ENCODE measurements at regions not wholly inside any gene's neighbourhood (a gene's known extent, or its start where the extent isn't known, plus 50 kb on each side); places are given as distances from the start of the nearest gene placed in this dataset.

DNA sequence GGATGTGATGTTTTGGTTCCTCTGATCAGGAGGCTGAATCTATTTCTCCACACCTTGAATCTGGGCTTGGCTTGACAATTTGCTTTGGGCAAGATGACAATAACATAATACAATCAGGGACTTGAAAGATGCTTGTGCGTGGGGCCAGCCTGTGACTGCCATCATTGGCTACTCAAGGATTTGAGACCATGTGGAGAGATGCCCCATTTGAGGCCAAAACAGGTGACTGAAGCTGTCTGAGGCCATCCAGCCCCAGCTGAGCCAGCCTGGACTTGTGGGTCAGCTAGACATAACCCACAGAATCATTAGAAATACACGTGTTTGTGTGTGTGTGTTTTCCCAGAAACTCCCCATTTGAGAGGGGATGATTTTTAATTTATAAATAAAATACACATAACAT is 421.5 kb downstream of the PTPRU start:
- peak; percentile 15 for DNase-seq

DNA sequence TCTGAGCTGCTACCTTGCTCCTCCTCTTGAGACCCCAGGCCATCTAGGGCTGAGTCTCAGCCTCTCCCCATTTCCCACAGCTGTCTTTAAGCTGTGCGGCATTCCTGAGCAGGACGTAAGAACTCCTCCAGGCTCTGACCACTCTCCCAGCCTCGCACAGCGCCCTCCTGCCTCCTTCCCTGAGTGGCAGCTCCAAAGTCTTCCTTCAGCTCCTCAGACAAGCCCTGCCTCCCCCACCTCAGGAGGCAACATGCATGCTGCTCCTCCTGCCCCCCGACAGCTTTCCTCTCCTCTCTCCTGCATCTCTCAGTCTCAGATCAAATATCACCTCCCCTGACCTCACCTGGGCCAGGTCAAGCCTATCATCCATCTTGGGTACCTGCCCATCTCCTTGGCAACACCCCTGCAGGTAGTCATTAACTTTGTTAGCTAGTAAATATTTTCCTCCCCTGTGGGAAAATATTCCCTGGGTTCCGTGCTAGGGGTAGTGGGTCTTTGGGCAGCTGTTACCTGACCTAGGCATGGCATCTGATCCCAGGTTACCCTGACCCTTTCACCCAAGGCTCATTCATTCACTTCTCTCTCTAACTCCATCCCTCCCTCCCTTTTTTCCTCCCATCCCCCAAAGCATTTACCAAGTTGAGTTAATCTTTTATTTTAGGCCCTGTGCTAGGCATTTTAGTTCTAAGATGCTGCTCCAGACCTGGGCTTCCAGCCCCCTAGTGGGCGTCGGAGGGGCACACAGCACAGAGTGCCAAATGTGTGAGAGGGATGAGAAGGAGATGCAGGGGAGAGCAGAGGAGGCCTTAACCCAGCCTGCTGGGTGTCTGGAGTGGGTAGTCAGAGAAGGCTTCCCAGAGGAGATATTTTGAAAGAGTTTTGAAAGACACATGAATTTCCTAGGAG is 419.9 kb downstream of the PTPRU start:
- DNase-seq: peak; percentile 48

DNA sequence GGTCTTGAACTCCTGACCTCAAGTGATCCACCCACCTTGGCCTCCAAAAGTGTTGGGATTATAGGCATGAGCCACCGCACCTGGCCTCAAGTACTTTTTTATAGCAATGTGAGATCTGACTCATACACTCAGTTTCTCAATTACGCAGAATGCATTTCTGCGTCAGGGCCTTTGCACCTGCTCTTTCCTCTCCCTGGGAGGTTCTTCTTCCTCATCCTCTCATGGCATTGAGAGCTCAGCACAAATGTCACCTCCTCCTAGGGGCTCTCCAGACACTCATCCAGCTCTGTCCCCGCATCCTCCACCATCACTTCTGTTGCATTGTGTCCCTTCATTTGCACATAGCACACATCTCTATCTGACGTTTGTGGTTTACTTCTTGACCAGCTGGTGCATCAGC is 418.8 kb downstream of the PTPRU start:
- DNase-seq: peak; percentile 13

DNA sequence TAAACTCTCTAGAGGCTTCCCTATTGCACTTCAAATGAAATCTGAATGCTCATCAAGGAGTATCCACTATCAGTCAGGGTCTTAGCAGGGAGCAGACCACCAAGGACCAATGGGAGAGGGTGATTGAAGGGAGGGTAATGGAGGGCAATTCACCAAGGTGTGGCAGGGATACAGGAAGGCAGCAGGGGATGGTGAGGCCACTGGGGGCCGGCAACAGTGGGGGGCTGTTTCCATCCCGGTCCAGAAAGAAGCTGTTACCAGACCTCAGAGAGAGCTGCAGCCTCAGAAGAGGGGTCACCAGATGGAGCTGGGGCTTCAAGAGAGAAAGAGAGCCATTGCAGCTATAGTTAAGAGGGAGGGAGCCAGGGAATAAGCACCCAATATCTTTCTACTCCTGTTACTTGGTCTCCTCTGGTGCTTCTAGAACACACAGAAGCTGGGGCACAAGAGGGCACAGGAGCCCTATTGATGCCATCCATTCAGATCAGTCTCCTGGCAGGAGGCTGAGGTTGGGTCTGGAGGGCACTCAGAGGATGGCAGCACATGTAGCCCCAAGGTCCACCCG is 417.6 kb downstream of the PTPRU start:
- peak; percentile 9 for DNase-seq

DNA sequence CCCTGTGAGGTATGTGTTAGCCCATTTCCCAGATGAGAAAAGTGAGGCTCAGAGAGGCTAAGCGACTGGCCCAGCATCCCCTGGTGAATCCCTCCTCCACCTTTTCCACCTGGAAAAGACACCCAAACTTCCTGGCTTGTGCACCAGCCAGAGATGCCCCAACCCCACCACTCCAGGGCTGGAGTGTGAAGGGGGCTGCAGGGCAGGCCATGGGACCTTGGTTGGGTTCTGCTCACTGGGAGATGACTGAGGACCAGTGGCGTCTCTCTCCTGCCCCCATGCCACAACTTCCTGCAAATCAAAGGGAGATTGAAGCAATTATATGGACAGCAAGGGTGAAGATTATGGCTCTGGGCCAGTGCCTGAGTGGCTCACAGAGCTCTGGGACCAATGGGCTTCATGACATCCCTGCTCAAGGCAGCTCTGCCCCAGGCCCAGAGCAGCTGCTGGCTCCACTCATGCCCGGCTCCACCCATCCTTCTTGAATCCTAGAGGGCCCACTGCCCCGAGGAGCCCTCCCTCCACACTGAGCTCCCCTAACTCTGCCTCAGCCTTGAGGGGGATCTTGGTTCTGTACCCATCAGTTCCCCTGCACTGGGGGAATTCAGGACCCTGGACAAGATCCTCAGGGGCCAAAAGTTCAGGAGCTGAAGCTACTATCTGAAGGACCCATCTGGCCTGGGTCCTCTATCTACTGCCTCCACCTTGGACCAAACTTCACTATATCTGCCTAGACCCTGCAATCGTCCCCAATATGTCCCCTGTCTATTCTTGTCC is 416.9 kb downstream of the PTPRU start:
- peak; percentile 32 for DNase-seq

DNA sequence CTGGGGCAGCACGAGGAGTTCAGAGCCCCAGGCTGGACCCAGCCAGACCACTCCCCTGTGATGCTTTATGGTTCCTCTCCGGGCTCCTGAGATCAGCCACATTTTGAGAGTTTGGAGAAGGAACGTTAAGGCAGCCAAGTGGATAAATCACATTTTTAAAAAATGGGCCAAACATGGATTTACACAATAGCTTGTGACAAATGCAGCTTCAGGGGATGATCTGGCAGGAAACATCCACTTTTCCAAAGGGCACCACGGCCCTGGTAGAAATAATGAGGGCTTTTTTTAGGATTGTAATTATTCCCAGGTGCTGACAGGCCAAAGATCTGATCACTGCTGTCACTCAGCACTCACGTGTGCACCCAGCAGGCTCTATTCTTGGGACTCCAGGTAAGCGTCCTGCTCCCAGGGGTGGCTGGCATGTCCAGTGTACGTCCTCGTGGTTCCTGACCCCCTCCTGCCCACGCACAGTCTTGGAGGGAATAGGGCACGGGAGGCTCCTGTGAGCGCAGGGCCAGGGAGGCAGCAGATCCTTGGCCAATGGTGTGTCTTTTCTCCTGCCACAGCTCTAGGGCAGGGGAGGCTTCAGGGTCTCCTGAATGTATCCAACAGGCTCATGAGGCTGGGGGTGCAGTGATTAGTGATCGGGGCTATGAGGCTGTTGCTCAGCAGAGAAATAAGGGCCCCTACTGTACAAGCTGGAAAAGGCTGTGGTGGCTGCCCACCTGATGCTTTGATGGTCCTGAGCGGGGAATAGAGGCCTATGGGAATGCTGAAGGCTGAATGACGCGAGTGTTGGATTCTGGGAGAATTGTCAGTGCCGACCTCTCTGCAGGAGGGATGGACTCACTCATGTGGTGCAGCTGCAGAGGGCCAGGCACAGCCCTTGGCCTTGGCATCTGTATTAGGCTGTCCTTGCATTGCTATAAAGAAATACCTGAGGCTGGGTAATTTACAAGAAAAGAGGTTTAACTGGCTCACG is 415.7 kb downstream of the PTPRU start:
- peak; percentile 41 for DNase-seq

DNA sequence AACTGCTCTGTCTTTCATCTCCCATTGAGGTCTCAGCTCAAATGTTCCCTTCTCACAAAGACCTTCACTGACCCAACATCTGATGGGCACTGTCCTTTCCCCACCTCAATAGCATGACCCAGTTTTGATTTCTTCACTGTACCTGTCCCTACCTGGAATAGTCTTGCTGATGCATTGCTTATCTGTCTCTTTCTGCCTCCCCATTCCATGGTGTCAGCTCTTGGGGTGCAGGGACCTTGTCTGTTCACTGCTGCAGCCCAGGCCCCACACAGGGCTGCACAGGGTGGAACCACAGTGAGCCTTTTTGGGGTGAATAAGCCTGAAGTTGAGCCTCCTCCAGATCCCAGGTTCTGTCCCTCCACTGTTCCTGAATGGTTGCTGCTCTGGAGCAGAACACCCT is 414.9 kb downstream of the PTPRU start:
- DNase-seq: peak; percentile 28

DNA sequence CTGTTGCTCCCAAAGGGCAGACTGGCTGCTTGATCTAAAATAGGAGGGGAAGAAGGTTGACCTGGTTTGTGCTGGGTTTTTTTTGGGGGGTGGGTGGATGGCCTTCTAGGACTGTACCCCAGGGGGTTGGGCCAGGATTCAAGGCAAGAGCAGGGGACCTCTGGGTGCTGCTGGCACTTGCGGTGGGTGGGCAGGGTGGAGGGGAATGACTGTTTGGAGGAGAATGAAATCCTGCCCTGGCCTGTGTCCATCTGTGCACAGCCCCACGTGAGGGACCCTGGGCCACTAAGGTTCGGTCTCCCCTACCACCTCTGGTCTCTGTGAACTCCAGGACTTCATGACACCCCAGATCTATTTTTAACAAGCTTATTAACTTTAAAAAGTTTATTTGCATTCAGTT is 414.2 kb downstream of the PTPRU start:
- no peak for DNase-seq

DNA sequence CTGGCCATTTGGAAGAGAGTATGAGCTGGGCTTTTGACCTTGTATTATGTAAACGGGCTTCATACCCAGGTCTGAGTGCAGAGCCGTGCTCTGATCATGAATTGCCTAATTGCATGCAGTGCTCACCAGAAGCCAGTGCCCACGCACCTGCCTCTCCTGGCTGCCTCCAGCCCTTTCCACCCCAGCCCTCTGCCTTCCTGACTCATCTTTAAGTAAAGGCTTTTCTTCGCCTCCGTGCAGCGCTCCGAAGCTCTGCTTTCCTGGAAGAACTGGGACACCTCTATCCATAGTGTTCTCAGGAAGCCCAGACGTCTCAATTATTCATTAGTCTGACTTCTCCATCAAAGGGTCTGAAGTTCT is 413.7 kb downstream of the PTPRU start:
- DNase-seq: peak; percentile 9

DNA sequence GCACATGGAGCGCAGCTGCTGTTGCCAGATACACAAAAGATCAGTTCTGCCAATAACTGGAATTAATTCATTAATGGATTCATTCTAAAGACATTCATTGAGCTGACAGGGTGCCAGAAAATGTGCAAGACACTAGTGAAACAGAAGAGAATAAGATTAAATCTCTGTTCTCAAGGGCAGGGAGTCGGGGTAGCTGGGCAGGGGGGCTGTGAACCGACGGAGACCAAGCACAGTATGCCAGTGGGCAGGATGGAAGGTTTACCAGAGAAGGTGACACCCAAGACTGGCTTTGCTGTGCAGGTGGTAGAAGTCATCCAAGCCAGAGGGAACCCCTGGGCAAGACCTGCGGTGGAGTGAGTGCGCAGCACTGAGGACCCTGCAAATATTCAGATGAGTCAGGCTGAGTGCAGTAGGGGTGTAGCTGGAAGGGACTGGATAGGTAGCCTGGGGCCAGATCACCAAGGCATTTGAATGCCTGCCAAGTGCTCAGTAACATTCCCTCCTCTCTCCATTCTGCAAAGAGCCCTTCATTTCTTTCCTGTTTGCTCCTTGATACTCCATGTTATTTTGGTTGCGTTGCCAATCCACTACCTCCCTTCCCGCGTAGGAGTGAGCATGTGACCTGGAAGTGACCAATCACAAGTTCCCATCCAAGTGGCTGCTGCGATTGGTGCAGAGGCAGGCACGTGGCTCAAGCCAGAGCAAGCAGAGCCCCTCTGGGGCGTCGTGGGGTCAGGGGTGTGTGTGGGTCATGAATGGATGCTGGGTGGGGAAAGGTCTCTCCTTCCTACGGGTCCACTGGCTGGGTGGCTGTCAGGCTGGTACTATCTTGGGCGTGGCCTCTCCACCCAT is 413.1 kb downstream of the PTPRU start:
- DNase-seq: peak; percentile 38

DNA sequence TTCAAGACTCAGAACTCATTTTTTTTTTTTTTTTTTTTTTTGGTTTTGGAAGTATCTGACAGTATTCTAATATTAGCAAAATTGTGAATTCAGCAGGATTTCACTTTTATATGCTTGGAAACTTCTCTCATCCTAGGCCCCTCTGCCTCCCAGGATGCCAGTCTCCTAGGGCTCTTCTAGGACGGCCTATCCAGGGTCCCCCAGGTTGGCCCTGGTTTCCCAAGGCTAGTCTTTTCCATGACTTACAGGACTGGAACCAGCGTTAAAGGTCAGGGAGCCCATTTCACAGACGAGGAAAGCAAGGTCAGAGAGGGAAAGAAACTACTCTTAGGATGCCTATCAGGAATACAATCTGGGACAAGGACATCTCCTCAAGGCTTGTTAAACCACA is 412.5 kb downstream of the PTPRU start:
- peak; percentile 5 for DNase-seq

DNA sequence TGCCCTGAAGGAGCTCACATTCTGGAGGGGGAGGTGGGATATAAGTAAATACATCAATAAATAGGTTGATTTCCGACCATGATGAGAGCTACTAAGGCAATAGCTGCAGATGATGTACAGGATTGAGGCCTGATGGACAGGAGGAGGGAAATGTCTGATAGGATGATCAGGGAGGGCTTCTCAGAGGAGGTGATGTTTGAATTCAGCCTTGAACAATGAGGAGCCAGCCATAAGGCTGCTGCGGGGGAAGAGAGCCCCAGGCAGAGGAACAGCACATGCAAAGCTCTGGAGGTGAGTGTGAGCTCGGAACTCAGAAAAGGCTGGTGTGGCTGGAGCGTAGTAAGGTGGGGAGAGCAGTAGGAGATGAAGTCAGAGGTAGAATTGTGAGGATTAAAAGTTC is 411.7 kb downstream of the PTPRU start:
- peak; percentile 7 for DNase-seq

DNA sequence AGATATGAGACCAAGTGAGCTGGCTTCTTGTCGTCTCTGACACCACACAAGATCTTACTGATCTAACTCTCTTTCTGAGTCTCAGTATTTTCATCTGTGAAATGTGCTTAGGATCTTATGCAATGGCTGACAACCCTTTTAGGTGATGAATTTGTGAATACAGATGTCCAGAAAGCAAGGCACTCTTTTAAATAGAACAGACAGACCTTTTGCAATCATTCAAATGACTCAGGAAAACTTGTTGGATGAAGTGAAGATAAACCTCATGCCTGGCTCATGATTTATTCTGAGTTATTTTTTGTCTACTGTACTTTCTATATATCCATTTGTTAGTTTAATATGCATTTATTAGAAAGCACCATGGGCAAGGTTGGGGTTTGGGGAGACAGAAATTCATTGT is 411.3 kb downstream of the PTPRU start:
- DNase-seq: no peak

DNA sequence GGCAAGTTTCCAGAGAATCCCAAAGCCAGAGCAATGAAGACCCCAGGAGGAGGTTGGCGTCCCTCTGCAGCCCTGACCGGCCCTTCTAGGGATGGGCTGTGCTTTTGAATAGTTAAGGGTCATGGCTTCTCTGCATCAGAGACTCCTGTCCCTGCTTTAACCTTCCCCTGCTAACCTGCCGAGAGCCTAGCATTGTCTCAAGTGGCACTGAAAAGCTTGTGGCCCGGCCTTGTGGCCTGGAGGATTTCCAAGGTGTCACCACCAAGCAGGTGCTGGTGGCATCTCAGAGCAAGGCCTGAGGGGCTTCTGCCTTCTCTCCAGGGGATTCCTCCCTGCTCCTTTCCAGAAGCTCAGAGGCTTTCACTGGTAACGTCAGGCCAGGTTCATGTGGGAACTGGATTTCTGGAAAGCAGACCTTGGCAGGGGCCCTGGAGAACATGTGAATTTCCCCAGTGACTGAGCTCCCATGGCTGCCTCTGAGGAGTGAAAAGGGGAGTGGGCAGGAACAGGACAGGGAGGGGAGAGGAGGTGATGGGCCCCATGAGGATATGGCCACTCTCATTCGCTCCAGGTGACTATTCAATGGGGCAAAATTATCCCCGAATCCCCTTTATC is 409.9 kb downstream of the PTPRU start:
- peak; percentile 15 for DNase-seq

DNA sequence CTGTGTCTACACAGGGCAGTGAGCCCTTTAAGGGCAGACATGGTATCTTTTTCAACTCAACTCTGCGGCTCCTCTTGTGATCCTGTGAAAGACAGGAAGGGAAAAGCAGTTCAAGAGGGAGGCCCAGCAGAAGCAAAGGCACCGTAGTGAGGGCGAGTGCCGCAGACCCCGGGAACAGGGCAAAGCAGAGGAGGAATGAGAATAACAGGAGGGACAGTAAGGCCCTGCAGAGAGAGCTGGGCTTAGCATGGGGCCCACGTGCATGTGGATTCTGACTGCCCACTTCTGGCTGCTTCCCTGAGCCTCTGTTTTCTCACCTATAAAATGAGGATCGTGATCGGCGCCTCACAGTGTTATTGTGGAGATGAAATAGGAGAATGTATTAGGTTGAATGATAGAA is 409.3 kb downstream of the PTPRU start:
- DNase-seq: peak; percentile 17

DNA sequence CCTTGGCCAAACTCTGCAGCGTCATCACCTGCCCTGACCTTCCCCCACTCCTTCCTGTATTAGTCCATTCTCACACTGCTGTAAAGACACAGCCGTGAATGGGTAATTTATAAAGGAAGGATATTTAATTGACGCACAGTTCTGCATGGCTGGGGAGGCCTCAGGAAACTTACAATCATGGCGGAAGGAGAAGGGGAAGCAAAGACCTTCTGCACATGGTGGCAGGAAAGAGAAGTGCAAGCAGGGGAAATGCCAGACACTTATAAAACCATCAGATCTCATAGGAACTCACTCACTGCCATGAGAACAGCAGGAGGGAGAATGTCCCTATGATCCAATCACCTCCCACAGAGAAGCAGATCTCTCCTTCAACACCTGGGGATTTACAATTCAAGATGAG is 408.5 kb downstream of the PTPRU start:
- DNase-seq: peak; percentile 24

DNA sequence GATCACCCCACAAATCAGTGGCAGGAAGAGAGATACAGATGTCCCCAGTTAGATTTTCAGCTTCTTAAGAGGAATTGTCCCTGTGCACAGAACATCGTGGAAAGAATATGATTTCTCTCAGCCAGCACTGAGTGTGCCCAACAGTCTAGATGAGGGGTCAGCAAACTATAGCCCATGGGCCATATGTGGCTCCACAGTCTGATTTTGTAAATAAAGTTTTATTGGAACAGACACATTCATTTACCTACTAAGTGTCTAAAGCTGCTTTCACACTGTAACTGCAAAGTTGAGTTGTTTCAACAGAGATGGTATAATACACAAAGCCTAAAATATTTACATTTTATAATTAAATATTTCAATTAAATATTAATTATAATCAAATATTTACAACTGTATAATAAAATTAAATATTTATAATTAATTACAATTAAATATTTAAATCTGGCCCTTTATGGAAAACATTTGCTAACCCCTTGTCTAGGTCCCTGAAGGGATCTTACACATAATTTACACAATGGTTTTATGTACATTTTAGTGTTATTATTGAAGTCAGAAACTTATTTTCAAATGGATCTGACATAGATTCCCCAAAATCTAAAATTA is 407.6 kb downstream of the PTPRU start:
- no peak for DNase-seq

DNA sequence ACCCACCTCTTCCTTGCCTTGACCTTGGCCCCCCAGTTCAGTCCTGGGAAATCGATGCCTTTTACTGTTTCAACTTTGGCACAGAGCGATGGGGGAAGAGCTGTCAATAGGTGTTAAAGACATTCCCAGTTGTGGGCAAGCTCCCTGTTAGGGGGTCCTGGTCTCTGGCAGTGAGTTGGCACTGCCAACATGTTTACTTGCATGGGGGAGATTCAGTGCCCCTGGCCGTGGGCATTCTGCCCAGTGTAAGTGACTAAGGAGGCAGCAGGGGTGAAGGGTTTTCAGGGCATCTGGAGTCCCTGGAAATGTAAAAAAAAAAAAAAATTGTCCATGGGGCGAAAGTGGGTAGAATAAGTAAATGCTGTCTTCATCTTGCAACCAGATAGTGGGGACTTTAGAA is 407.0 kb downstream of the PTPRU start:
- peak; percentile 9 for DNase-seq

DNA sequence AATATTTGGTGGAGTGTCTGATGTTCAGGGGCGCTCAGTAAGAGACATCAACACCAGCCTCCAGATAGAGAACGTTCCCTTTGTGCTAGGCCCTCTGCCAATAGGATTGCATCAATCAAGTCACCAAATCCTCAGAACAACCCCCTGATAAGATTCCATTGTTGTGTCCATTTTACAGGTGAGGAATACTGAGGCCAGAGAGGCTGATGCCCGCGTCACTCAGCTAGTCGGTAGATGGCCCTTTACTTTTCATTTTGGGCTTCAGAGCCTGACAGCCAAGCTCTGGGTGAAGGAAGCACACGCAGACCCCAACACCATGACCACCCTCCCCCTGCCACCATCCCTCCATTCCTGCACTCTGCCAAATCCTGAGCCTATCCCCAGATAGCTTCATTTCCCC is 406.2 kb downstream of the PTPRU start:
- DNase-seq: no peak

DNA sequence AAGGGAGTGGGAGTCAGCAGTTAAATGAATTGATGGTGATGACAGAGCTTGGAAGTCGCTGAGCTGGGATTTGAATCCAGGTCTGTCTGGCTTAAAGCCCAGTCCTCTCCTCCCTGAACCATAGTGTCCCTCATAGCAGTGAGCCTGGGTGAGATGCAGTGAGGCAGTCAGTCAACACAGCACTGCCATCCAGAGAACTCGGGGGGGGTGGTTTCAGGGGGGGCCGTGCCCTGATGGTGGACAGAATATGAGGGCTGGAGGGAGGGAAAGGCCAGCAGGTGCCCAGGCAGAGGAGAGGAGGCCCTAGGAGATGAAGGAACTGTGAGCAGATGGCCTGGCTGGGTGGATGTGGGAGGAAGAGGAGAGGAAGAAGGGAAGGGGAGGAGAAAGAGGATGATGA is 405.6 kb downstream of the PTPRU start:
- peak; percentile 15 for DNase-seq

DNA sequence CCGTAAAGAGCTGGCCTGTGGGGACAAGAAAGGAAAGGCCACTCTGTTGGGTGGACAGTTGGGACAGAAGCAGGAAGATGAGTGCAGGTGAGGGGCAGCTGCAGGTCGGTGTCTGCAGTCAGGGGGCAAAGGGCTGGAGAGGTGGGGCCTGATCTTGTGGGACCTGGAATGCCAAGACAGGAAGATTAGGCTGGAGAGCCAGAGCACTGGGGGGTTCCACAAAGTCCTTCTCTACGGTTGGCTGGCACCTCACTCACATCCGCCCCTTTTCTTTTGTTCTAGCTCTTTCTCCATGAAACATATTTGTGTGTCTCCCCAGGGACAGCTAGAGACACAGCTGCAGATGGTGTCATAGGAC is 404.1 kb downstream of the PTPRU start:
- DNase-seq: no peak

All from activated CD8-positive, alpha-beta memory T cell treated with anti-CD3 and anti-CD28 coated beads for 24 hours (primary cell).